ENCODE measurements at regions not wholly inside any gene's neighbourhood (a gene's known extent, or its start where the extent isn't known, plus 50 kb on each side); places are given as distances from the start of the nearest gene placed in this dataset.

DNA sequence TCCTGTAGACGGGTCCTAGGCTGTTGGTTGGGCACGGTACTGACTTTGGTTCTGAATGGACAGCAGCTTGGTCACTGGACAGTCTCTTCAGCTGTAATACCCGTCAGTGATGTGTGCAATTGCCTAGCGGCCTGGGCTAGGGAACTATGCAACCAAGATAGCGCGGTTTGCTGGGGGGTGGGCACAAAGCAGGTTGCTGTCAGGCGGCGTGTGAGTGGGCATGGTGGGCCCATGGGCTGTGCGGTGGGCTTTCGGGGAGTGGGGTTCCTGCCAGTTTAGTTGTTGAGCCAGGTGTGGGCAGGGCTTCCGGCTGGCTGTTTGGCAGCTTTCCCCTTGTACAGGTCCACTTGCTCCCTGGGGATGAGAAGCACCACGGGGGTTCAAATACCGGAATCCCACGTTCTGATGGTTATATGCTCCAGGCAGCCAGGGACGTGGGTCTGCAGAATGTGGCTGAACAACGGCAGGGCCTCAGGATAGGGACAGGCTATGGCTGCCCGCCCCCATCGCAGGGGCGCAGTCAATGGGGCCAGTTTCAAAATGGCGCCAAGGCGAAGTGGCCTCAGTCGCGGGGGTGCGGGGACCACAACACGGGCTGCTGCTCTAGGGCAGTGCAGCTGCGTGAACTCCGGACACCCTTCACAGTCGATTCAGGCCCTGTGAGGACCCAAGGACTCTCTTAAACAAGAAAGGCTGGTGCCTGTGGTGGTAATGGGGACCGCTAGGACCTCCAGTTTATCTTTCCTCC, 407.5 kb upstream of the FIGN start (continued):
- TF ChIP-seq NFE2L2 (IDR thresholded peaks at IDR 0.05; ENCODE audit: low read depth, low read length) (no peak), FOS (IDR thresholded peaks at IDR 0.05; ENCODE audit: low read depth, low read length) (no peak), MAFK (IDR thresholded peaks at IDR 0.05; ENCODE audit: low read depth, low read length) (no peak), MAZ (IDR thresholded peaks at IDR 0.05; ENCODE audit: borderline replicate concordance, low read depth, low read length) (no peak), MXI1 (IDR thresholded peaks at IDR 0.05; ENCODE audit: borderline replicate concordance, low read depth, low read length) (no peak), RAD21 (IDR thresholded peaks at IDR 0.05; ENCODE audit: low read length) (no peak)

DNA sequence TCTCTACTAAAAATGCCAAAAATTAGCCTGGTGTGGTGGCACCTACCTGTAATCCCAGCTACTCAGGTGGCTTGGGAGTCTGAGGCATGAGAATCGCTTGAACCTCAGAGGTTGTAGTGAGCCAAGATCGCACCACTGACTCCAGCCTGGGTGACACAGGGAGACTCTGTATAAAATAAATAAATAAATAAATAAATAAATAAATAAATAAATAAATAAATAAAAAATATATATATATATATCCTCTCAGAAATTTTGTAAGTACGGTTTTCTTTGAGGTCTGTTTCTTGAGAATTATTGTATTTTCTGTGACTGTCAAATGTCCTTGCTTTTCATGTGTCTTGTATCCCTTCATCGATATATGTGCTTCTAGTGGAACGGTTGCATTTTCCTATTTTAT, 406.9 kb upstream of the FIGN start:
- Histone ChIP-seq H2BK20ac (ENCODE audit: low read depth, low read length) (no peak overlapping the region), H4K5ac (ENCODE audit: low read depth, low read length) (no peak overlapping the region), H3K56ac (ENCODE audit: extremely low read depth, insufficient read depth, low read length) (no peak overlapping the region), H3K27ac (ENCODE audit: insufficient read depth, low read length) (no peak overlapping the region), H3K9me1 (ENCODE audit: insufficient read depth, low read length) (no peaks in the 10 kb centered on the region), H2BK120ac (ENCODE audit: low read depth, low read length) (no peak overlapping the region), H3K4me2 (ENCODE audit: low read depth, low read length) (no peak overlapping the region), H4K20me1 (ENCODE audit: insufficient read depth, low read length) (no peaks in the 10 kb centered on the region), H2BK15ac (ENCODE audit: low read depth, low read length) (no peak overlapping the region), H2BK5ac (ENCODE audit: low read depth, low read length, poor library complexity, severe bottlenecking) (no peak overlapping the region), H3K4me1 (ENCODE audit: control insufficient read depth, insufficient read depth, low read length) (no peaks in the 10 kb centered on the region), H3K36me3 (ENCODE audit: control insufficient read depth, insufficient read depth, low read length) (no peaks in the 10 kb centered on the region), H3K79me1 (ENCODE audit: low read depth in 1 of 2, low read length in 2 of 2) (no peaks in the 10 kb centered on the region), H3K4me3 (ENCODE audit: insufficient read depth, low read depth, low read length) (no peak overlapping the region), H3K9me3 (ENCODE audit: control insufficient read depth, insufficient read depth, low read length) (no peaks in the 10 kb centered on the region; the same call in 1 of the 2 replicates), H3K9ac (ENCODE audit: low read depth, low read length) (no peak overlapping the region), H4K8ac (ENCODE audit: low read depth in 2 of 2, low read length in 2 of 2) (no peak overlapping the region), H2AK5ac (ENCODE audit: low read depth, low read length) (no peak overlapping the region), H3K4ac (ENCODE audit: low read depth, low read length) (no peak overlapping the region), H3K18ac (ENCODE audit: low read depth, low read length) (no peak overlapping the region), H4K91ac (ENCODE audit: insufficient read depth, low read depth, low read length) (no peak overlapping the region), H2AK9ac (replicated peaks; ENCODE audit: low read depth, low read length, poor library complexity) (no peak overlapping the region), H3K23ac (ENCODE audit: low read depth, low read length) (no peak overlapping the region), H3K27me3 (ENCODE audit: control insufficient read depth, insufficient read depth, low read length) (no peaks in the 10 kb centered on the region), H2AFZ (replicated peaks; ENCODE audit: low read length, poor library complexity) (no peak overlapping the region), H3K14ac (replicated peaks; ENCODE audit: low read depth, low read length) (no peak overlapping the region)
- ChIA-PET CTCF (no interaction called here), POLR2A (ENCODE audit: unreplicated experiment) (no interaction called here)
- WGBS, 2 experiments (ENCODE audit: extremely low coverage in 2 of 2, insufficient read length in 1 of 2), result no CpG with 5 or more reads among the region's 5 CpGs
- in situ Hi-C loops (cut with MboI; ENCODE audit: low sequenced_read_pairs), result no loop called here
- TF ChIP-seq MAZ (IDR thresholded peaks at IDR 0.05; ENCODE audit: borderline replicate concordance, low read depth, low read length) (no peak), CEBPB (IDR thresholded peaks at IDR 0.05; ENCODE audit: low read depth, low read length) (no peak)
- no TSS peak for BruUV-seq (replicated peaks)
- intact Hi-C loops (cut with micrococcal nuclease), result no loop called here
- ATAC-seq (ENCODE audit: low read depth), result no peak
- no peak for DNase-seq
- dilution Hi-C loops (cut with HindIII; ENCODE audit: low sequenced_read_pairs, unreplicated experiment), result no loop called here

All from IMR-90 (cell line).